NCI-H82 (cell line): ENCODE measurements at regions not wholly inside any gene's neighbourhood (a gene's known extent, or its start where the extent isn't known, plus 50 kb on each side); places are given as distances from the start of the nearest gene placed in this dataset.

Experiments
- DNase-seq: peaks from one replicate; lab custom pipeline; 2025; lab: John Stamatoyannopoulos, UW

- no peak for DNase-seq
These were observed 409.8 kb downstream of the GPD2 start for GRCh38 chr2:156845806-156846558.

GRCh38 chr2:156852210-156852609, 405.3 kb upstream of the GALNT5 start:
- no peak for DNase-seq

DNA sequence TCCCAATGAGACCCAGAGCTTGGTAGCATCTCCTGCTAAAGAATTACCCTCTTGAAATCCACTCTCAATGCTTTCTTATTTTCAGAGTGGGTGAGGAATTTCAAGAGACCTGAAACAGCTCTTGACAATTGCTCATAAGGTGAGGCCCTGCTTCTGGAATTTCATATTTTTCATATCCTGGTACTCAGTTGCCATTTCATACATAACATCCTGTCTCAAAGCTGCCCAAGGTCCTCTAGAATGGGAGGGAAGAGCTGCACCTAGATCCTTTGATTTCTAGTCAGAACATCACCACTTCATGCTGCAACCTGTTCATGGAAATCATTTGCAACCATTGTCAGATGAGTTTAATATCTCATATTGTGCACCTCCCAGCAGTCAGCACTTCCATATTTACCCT, 404.8 kb upstream of the GALNT5 start:
- DNase-seq = no peak

GRCh38 chr2:156864325-156864724, 393.2 kb upstream of the GALNT5 start:
- peak; percentile 86 for DNase-seq

GRCh38 chr2:156864753-156865152, 392.8 kb upstream of the GALNT5 start:
- DNase-seq = no peak

DNA sequence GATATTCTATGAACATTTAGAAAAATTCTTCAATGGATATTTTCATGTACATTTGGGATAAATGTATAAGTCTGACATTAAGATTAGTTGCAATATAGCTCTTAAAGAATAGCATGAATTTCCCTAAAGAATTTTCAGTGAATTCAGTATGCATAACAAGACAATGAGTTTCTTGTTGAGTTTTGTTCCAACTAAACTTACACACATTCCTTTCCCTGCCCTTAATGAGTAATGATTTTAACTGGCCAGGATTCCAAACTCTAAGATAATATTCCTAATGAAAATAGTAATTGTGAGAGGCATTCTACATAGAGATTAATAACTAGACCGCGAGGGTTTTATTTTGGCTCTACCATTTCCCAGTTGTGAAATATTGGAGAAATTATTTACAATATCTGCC, 390.3 kb upstream of the GALNT5 start:
- no peak for DNase-seq

GRCh38 chr2:156874707-156875106, 382.8 kb upstream of the GALNT5 start:
- DNase-seq = no peak

DNA sequence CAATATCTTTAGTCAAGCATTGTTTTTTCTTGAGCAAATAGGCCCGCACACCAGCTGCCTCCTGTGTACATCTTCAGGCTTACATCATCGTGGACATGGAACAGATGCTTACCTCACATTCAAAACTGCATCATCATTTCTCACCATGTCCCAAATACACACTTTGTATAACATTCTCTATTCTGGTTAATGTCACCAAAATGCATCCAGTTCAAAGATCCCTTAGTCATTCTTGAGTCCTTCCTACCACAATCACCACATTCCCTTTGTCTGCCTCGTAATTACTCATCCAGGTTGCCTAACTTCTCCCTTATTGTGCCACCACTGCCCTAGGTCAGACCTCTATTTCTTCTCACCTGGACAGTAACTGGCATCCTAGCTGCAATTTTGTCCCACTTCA, 373.7 kb upstream of the GALNT5 start:
- DNase-seq = no peak

- no peak for DNase-seq
These were observed 373.3 kb upstream of the GALNT5 start for GRCh38 chr2:156884216-156884615.

GRCh38 chr2:156890529-156891148, 366.9 kb upstream of the GALNT5 start:
- DNase-seq = no peak

DNA sequence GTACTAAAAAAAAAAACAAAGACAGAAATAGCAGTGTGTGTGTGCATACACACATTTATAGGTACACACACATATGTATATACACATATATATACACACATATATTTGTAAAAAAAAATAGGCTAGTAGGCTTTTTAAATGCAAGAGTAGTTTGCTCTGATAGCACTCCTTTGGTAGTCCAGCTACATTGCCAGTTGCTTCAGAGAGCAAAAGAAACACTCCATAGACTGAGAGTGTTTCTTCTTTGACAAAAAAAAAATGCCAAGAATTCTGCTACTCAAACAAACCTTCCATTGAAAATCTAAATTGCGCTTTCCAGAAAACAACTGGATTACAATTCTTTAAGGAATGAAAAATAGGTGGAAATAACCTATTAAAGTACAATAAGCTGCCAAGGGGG, 365.9 kb upstream of the GALNT5 start:
- DNase-seq = no peak

GRCh38 chr2:156892467-156893281, 364.8 kb upstream of the GALNT5 start:
- peak; percentile 87 for DNase-seq

DNA sequence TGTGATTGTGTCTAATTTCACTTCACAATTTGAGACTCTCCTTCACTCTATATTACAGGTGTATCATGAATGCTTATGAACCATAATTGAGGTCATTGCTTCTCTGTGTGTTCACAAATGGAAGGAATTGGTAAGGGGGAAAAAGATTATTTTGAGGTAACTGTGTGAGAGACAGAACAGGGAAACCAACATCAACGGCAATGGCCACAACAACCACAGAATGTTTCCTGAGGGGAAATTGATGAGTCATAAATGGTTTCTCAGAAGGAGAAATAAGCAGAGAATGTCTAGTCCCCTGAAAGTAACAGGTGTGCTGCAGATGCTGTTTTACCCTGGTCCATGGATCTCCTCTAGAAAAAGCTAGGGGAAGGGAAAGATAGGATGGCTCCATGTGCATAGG, 361.2 kb upstream of the GALNT5 start:
- DNase-seq = no peak

GRCh38 chr2:156897548-156897947, 360.0 kb upstream of the GALNT5 start:
- DNase-seq = no peak

DNA sequence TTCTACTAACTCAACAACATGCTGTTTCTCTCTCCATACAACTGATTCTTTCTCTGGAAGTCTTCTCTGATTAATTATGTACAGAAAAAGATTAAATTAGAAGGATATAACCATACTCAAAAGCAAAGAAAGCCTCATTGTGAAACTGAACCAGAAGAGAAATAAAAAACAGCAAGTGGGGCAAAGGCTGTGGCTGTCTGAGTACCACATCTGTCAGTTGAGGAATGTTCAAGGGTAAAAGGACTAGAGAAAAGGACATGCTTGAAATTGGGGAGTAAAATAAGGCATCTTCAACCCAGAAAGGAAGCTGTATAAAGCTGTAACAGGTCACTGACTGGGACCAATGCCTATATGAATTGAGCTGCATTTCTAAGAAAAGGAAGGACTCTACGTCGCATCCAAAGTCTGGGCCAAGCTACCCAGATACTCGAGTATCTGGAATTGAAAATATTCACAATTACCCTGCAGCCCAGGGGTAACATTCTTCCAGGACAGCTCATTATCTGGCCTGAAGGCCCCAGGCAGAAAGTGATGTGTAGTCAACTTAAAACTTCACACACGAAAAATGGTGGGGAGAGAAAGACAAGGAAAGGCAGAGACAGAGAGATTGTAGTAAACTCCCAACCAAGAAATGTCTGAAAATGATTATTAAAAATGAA, 356.0 kb upstream of the GALNT5 start:
- DNase-seq = no peak

- peak; percentile 7 for DNase-seq
These were observed 354.2 kb upstream of the GALNT5 start for GRCh38 chr2:156903335-156903734.

- no peak for DNase-seq
These were observed 349.7 kb upstream of the GALNT5 start for GRCh38 chr2:156907806-156908205.

DNA sequence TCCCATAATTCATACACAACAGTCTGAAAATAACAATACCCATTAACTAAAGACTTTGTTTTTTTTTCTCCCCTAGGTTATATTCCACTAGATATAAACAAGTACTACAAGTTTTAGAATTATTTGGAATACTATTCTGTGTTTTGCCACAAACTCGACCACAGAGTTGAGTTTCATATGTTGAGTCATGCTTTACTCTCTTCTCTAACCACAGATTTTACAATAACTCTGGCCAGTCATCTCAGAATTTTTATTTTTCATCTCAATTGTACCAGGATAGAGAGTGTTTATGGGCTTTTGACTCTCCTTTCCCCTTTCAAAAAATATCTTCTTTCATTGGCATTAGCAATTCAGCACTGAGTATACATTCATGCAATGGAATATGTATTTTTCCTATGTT, 348.7 kb upstream of the GALNT5 start:
- DNase-seq = no peak

DNA sequence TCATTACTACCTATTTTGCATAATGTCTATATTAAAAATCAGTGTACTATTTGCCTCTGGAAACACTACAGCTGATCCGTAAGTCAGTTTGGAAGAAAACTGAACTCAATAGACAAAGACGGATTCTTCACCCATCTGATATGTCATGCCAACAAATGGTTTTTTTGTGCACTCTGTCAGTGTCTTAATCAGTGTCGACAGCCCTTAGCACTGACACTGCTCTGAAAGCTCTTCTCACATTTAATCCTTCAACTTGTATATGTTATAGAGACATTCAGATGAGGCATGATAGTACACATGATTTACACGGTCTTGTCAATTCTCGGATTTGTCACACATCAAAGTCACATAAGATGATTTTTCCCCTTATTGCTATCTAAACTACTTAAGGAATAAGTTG, 347.5 kb upstream of the GALNT5 start:
- DNase-seq = no peak

- DNase-seq = no peak
These were observed 342.2 kb upstream of the GALNT5 start for GRCh38 chr2:156915332-156915731.

DNA sequence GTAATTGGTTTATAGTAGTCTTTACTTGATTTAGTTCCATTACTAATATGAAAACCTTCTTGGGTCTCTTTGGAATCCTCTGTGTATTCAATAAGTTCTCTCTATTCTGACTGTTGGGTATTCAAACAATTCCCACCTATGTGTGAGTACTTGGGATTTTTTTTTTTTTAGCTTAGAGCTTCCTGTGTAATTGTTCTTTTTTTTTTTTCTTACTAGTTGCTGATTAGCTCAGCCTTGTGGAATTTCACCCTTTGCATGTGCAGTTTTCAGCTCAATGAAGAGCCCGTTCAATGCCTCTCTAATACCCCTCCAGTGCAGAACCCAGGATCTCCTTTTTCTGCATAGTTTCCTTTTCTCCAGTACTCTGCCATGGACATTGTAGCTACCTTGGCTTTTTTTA, 339.1 kb upstream of the GALNT5 start:
- DNase-seq = no peak

DNA sequence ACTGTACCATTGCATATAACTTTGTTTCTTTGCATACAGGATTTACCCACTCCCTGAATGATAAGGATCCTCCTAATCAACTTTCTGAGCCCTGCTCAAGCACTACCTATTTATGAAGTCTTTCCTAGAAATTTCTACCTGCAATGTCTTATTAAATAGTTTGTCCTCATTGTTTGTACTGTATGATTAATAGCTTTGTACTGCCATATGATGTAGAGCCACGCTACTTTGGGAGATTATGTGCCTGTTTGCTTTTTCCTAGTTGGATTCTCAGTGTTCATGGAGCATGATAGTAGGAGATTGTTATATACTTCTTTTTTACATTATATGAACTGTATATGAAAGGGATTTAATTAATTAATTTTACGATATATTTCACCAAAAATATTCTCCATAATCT, 327.1 kb upstream of the GALNT5 start:
- DNase-seq = no peak
